OCI-LY3 (cell line): ENCODE measurements at regions not wholly inside any gene's neighbourhood (a gene's known extent, or its start where the extent isn't known, plus 50 kb on each side); places are given as distances from the start of the nearest gene placed in this dataset.

Experiments
- CTCF ChIP-seq: fragments of 200-600, 300-600 bp; sonication (generic); IDR thresholded peaks from 2 replicates; pipeline ENCODE4 v1.5.1; 2014; ENCODE audit warnings: antibody characterized with exemption, low read length, low read depth
- EZH2phosphoT487 ChIP-seq: fragments of 200-600 bp; shearing (Covaris generic); IDR thresholded peaks from 2 replicates; pipeline ENCODE4 v1.6.1; 2018; ENCODE audit warnings: antibody characterized with exemption, mixed run types, low read depth

- TF ChIP-seq CTCF (no peak), EZH2phosphoT487 (no peak)
Measured at GRCh38 chr3:174581558-174581957, 277.6 kb upstream of the NAALADL2 start.
